GM12892 (cell line): ENCODE measurements at regions not wholly inside any gene's neighbourhood (a gene's known extent, or its start where the extent isn't known, plus 50 kb on each side); places are given as distances from the start of the nearest gene placed in this dataset.
"Not testable (repeated sequence)": the region's sequence is repeated elsewhere in the genome, so short reads cannot be mapped to it uniquely, and the experiment has no call there.

Experiments used
- DNase-seq: peaks from one replicate; pipeline ENCODE4 v3.0.0; 2011; ENCODE audit not compliant: insufficient read length
- FAIRE-seq: peaks from 2 replicates; lab custom pipeline; 2011; peaks lifted over from hg19 to GRCh38; lab: Jason Lieb, UNC
- POLR2A ChIP-seq: IDR thresholded peaks from 2 replicates; pipeline ENCODE4 v1.6.1; 2011; ENCODE audit warnings: low read depth, low read length, control low read depth
- POLR2AphosphoS5 ChIP-seq: IDR thresholded peaks from 2 replicates; pipeline ENCODE4 v1.6.1; 2011; ENCODE audit warnings: low read depth, low read length, control low read depth
- TAF1 ChIP-seq: IDR thresholded peaks from 2 replicates; pipeline ENCODE4 v1.6.1; 2011; ENCODE audit warnings: low read depth, mild to moderate bottlenecking, control low read depth, low read length, borderline replicate concordance

DNA sequence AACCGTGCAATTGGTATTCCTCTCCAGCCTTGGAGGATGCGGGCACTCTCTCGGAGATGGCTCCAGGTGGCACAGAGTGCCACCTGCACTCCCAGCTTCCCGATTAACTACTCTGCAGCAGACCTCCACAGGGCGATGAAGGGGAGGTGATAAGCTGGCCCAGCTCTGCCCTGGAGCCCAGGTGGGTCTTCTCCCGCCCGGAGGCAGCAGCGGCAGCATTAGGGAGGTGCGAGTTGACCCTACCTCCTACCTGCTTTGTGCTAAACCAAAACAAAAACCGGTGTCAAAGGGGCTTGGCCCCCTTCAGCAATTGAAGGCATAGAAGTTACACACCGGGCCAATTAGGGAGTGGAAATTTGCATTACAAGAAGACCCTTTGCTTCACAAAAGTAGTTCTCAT lies 137.4 kb upstream of the MAMLD1 start:
- no peak for FAIRE-seq
- TF ChIP-seq TAF1 (no peak), POLR2A (no peak), POLR2AphosphoS5 (no peak)
- DNase-seq = no peak

DNA sequence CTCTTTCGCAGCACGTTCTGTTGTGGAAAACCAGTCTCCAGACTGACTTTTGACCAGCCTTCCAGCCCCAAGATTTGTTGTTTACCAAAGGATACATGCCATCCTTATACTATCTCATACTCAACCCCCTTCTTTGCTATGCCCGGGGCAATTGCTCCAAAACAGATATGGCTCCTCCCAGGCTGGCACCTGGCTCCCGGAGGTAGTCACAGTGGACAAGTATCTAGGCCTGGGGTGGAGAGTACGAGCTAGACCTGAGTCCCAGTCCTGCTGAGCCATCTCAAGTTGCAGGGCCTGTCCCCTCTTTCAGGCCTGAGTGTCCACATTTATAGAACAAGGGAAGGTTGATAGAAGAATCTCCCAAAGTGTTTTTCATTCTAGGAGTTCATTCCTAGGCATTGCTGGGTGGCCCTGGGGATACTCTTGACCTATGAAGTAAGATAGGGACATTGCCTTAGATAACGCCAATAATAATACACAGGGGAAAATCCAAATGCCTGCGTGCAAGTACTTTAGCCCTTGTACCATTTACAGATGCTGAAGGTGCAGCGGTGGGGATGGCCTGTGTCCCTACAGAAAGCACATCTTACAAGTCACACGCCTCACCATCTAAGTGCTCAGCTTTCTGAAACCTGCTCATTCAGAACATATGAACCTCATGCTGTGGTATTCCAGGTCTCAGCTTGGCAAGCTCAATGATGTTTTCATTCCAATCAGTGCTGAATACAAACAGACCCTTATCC lies 136.7 kb upstream of the MAMLD1 start:
- TF ChIP-seq TAF1 (no peak), POLR2AphosphoS5 (no peak), POLR2A (no peak)
- no peak for FAIRE-seq
- DNase-seq = no peak

DNA sequence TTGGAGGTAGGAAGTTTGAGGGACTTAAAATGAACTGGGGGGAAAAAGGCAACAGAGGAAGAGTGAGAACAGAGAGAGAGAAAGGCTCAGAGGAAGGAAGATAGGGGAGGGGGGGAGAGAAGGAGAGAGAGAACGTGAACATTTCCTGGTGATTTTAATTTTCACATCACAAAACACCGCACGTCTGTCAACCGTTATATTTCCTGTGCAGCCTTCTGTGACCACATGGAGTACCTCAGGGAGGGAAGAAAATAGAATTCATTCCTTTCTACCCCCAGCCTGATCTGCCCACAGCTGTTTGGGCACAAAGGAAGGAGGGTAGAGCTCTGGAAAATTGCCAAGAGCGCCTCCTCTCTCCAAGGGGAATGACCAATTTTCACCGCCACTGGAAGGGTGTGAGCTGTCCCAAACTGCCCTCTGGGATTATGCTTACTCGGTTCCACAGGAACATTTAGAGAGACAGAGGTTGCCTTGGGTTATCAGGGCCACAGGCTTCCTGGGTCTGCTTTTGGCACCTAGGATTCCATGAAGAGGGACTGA lies 135.7 kb upstream of the MAMLD1 start:
- no peak for TF ChIP-seq POLR2A
- no peak for TF ChIP-seq POLR2AphosphoS5
- no peak for TF ChIP-seq TAF1
- no peak for FAIRE-seq
- DNase-seq = no peak

DNA sequence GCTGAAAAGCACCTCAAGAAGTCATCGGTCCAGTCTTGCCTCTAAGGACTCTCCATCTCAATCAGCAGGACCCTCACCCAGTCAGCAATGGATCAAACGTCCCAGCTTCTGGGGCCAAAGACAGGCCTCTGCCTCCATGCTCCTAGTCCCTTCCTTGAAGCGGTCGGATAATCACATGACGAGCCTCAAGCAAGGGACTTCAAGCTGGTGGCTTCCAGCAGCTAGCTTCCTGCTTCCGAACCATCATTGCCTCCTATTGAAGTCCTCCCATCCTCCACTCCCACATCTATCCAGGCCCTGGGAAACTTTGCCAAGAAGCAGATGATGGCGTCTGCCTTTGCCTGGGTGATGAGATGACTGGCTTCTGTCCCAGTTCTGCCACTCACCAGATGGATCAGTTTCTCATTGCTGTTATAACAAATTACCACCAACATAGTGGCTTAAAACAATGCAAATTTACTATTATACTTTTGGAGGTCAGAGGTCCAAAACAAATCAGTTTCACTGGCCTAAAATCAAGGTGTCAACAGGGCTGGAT lies 135.2 kb upstream of the MAMLD1 start:
- DNase-seq = no peak
- no peak for FAIRE-seq
- TF ChIP-seq POLR2AphosphoS5 (no peak), TAF1 (no peak), POLR2A (no peak)

DNA sequence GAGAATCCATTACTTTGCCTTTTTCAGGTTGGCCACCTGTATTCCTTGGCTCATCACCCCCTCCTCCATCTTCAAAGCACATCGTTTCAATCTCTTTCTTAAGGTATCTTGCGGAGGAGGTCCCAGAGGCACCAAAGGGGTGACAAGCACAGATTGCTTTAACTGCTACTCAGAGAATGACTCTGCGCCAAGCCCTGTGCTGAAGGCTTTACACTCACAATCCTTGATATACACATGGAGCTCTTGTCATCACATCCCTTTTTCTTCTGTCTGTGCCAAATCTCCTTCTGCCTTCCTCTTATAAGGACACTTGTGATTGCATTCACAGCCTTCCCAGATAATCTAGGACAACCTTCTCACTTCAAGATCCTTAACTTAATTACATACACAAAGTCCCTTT lies 134.7 kb upstream of the MAMLD1 start:
- DNase-seq = no peak
- no peak for FAIRE-seq
- TF ChIP-seq POLR2A (no peak), POLR2AphosphoS5 (no peak), TAF1 (no peak)

DNA sequence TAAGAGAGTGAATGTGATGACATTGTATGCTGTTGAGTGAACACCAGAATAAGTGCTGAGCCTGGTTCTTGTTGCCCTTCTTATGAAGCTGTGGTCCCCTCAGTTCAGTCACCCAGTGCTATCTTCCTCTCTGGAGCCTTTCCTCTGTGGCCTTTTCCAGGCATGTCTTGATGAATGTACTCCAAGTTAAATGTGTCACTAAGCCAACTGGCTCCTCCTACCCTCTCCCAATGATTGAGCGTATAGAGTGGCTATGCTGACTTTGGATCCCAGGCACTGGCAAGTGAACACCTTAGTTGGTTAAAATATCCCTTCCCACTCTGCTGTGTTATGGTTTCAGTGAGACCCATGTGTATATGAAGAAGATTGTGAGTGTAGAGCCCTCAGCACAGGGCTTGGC lies 134.1 kb upstream of the MAMLD1 start:
- DNase-seq (no peak), FAIRE-seq (no peak)
- TF ChIP-seq POLR2A (no peak), POLR2AphosphoS5 (no peak), TAF1 (no peak)

DNA sequence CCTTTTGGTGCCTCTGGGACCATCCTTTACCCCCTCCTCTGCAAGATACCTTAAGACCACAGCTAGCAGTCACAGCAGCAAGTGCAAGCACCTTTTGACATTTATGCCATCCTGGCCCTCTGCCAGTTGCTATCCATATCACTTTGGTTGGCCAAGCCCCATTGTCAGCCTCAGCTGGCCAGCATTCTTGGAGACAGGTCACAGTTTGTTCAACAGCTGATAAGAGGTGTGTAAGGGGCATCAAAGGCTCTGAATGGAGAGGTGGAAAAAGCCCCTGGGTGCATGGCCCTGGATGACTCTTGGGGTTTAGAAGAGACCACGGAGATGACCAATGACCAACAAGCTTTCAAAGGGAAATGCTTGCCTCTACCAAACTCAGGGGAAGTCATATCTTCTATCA lies 133.6 kb upstream of the MAMLD1 start:
- DNase-seq = no peak
- no peak for FAIRE-seq
- no peak for TF ChIP-seq POLR2A
- no peak for TF ChIP-seq POLR2AphosphoS5
- TF ChIP-seq TAF1 = no peak

DNA sequence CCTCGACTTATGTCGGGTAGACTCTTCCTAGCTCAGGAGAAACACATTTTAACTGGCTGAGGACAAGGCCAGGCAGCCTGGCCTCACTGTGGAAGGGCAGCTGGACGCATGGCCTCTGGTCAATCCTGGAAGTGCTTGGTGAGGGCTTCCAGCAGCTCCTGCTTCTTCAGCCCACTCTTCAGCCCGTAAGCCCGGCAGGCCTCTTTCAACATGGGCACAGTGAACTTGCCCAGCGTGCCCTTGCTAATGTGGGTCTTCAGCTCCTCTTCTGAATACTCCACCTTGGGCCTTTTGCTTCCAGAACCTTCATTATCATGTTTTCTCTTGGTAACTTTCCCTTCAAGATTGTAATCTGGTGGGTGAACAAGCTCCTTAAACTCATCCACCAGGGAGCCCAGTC lies 132.2 kb upstream of the MAMLD1 start:
- not testable (repeated sequence) for DNase-seq, FAIRE-seq

DNA sequence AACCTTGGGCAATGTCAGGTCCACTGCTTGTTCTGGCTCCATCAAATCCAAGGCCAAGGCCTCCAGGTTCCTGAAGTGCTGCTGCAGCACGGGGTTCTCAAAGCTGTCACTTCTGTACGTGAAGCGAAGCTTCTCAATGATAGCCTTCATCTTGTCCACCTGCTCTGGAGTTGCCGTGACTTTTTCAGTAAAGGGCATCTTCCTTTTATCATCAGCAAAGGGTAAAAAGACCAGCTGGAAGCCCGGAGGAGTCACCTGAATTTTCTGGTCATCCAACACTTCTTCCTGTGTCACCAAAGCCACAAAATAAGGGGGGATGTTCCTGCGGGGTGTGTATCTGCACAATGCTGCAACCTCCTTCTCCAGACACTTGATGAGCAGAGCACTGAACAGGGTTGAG lies 131.7 kb upstream of the MAMLD1 start:
- not testable (repeated sequence) for FAIRE-seq, DNase-seq

DNA sequence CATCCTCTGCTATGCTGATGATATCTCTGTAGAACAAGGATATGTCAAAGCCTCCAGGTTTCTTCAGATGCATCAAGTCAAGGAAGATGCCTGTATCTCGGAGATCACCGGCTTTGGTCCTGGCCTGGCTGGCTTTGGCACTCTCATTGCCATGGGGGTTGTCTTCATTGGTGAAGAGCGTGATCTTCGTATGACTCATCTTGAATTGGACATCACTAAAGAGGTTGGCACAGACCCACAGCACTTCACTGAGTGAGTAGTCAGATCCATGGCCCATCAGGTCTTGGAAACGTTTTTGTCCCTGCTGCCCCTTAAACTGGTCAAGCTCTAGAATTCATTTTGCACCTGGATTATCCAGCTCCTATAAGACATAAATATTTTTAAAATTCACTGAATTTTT lies 130.9 kb upstream of the MAMLD1 start:
- not testable (repeated sequence) for DNase-seq, FAIRE-seq

DNA sequence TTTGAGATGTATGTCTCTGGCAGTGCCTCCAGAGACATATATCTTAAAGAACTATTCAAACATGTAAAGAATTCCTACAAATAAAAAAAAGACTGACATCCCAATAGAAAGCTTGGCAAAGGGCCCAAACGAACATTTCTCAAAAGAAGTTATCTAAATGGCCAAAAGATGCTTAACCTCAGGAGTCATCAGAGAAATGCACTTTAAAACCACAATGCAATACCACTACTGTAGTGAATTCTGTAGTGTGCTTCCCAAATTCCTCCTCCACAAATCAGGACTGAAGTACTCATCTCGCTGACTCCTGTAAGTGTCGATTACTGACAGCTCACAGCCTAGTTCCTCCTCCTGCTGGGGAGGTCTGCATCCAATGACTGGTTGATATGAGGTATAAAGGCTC lies 129.0 kb upstream of the MAMLD1 start:
- TF ChIP-seq POLR2AphosphoS5 (no peak), TAF1 (no peak), POLR2A (no peak)
- DNase-seq (no peak), FAIRE-seq (no peak)

DNA sequence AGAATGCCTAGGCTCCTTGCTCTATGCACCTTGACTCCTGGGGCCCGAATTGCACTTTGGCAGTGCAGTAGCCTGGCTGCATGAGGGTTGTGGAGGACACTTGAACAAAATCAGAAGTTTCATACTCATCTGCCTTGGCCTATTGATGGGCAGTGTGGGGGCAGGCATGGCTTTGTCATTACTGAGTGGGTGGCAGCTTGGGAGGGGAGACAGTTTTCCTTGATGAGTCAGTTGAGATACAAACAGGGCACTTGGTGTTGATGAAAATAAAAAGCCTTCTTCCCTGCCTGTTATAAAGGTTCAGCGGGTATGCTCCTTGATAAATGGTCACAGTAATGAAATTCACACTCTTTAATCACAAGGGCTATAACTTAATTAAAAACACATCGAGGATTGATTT lies 126.8 kb upstream of the MAMLD1 start:
- DNase-seq (no peak), FAIRE-seq (no peak)
- TF ChIP-seq TAF1 = no peak
- TF ChIP-seq POLR2AphosphoS5 = no peak
- TF ChIP-seq POLR2A = no peak
